Fibroblast of lung (primary cell): ENCODE measurements at regions not wholly inside any gene's neighbourhood (a gene's known extent, or its start where the extent isn't known, plus 50 kb on each side); places are given as distances from the start of the nearest gene placed in this dataset.

ENCODE experiments used
- DNase-seq, 2 donors: peaks; one replicate each; pipeline versions ENCODE4 v3.0.0 to v3.0.0-alpha.2; 2010; ENCODE audit warnings: low read depth in 2 of 2
- H2AFZ ChIP-seq: 2 replicates; pipeline ENCODE4 v1.5.1; 2012; ENCODE audit warnings: low read length, control low read depth, inconsistent platforms
- H3K27ac ChIP-seq: 2 replicates; pipeline ENCODE4 v1.5.1; 2011; ENCODE audit warnings: low read length, control low read depth; ENCODE audit not compliant: insufficient read depth
- H3K27me3 ChIP-seq: 2 replicates; pipeline ENCODE4 v1.5.1; 2011; ENCODE audit warnings: mild to moderate bottlenecking, low read length; ENCODE audit not compliant: control insufficient read depth, insufficient read depth
- H3K36me3 ChIP-seq: 2 replicates; pipeline ENCODE4 v1.5.1; 2011; ENCODE audit warnings: low read length; ENCODE audit not compliant: control insufficient read depth, insufficient read depth
- H3K4me1 ChIP-seq: 2 replicates; pipeline ENCODE4 v1.5.1; 2011; ENCODE audit warnings: low read length; ENCODE audit not compliant: control insufficient read depth, insufficient read depth; ENCODE audit errors: extremely low read depth
- H3K4me2 ChIP-seq: 2 replicates; pipeline ENCODE4 v1.5.1; 2011; ENCODE audit warnings: low read length, control low read depth; ENCODE audit not compliant: insufficient read depth; ENCODE audit errors: extremely low read depth
- H3K4me3 ChIP-seq, 4 experiments: fragments of 200-600 bp in 1 of 4; sonication (generic) in 1 of 4; replicated peaks in 1 of 4; 2 replicates each; pipeline ENCODE4 v1.5.1; 2011 to 2016; ENCODE audit warnings: low read length in 4 of 4, low read depth in 3 of 4, mild to moderate bottlenecking in 3 of 4, control low read depth in 2 of 4, inconsistent platforms in 1 of 4, mixed read lengths in 1 of 4; ENCODE audit not compliant: insufficient read depth in 1 of 4; ENCODE audit errors: control extremely low read depth in 1 of 4
- H3K79me2 ChIP-seq: 2 replicates; pipeline ENCODE4 v1.5.1; 2012; ENCODE audit warnings: mild to moderate bottlenecking, low read length, inconsistent platforms; ENCODE audit not compliant: control insufficient read depth, insufficient read depth
- H3K9ac ChIP-seq: 2 replicates; pipeline ENCODE4 v1.5.1; 2011; ENCODE audit warnings: mild to moderate bottlenecking, low read length, control low read depth; ENCODE audit not compliant: insufficient read depth
- H3K9me3 ChIP-seq: 2 replicates; pipeline ENCODE4 v1.5.1; 2012; ENCODE audit warnings: low read depth, low read length; ENCODE audit not compliant: control insufficient read depth, insufficient read depth
- H4K20me1 ChIP-seq: 2 replicates; pipeline ENCODE4 v1.5.1; 2011; ENCODE audit warnings: low read length; ENCODE audit not compliant: control insufficient read depth, insufficient read depth; ENCODE audit errors: extremely low read depth
- CTCF ChIP-seq, 2 donors: IDR thresholded peaks in 1 of 2; conservative IDR thresholded peaks in 1 of 2; 1 replicate in 1 of 2; 2 replicates in 1 of 2; pipeline ENCODE4 v1.5.1; 2011 to 2012; ENCODE audit warnings: low read length in 2 of 2, control low read depth in 1 of 2, inconsistent platforms in 1 of 2, low read depth in 1 of 2, mild to moderate bottlenecking in 1 of 2
- EZH2 ChIP-seq: IDR thresholded peaks from 2 replicates; pipeline ENCODE4 v1.5.1; 2012; ENCODE audit warnings: low read length, control low read depth, mild to moderate bottlenecking; ENCODE audit errors: missing control alignments

DNA sequence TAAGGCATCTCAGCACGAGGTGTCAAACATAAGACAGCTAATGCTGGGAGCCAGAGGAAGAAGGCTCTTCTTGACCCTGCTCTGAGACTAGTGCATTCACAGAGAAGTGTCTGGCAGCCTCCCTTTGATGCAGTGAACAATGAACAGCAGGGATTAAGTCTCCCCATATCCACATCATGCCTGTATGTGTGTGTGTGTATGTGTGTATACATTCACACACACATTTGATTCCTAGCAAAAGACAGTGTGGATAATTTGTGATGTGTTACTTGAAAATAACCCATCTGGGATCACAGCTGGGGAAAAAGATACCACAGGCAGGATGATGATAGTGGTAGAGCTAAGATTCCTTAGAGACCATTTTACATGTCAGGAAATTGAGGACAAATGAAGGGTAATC is 485.9 kb upstream of the GOT2 start:
- no peaks in the 10 kb centered on the region for H3K36me3 ChIP-seq
- no peak overlapping the region for H3K4me3 ChIP-seq
- no peaks in the 10 kb centered on the region for H3K4me1 ChIP-seq
- no peak overlapping the region for H3K27ac ChIP-seq
- no peaks in the 10 kb centered on the region for H3K79me2 ChIP-seq
- no peak overlapping the region for H3K9ac ChIP-seq
- H3K4me2 ChIP-seq = no peak overlapping the region
- TF ChIP-seq EZH2 (no peak), CTCF (conservative IDR thresholded peaks at IDR 0.05 in 1 of 2, IDR thresholded peaks at IDR 0.05 in 1 of 2; ENCODE audit: low read depth in 1 of 2, low read length in 2 of 2) (no peak)
- no peak overlapping the region for H2AFZ ChIP-seq
- no peaks in the 10 kb centered on the region for H4K20me1 ChIP-seq
- H3K27me3 ChIP-seq = no peaks in the 10 kb centered on the region
- DNase-seq = no peak
- H3K9me3 ChIP-seq = no peaks in the 10 kb centered on the region

- peak in 1 of 2 donors; percentile 23 for DNase-seq
- Histone ChIP-seq H2AFZ (no peak overlapping the region), H4K20me1 (no peaks in the 10 kb centered on the region), H3K79me2 (no peaks in the 10 kb centered on the region), H3K9me3 (no peaks in the 10 kb centered on the region), H3K36me3 (no peaks in the 10 kb centered on the region), H3K4me2 (no peak overlapping the region), H3K4me3 (no peak overlapping the region), H3K9ac (no peak overlapping the region), H3K27me3 (no peaks in the 10 kb centered on the region), H3K4me1 (no peaks in the 10 kb centered on the region), H3K27ac (no peak overlapping the region)
- TF ChIP-seq EZH2 (no peak), CTCF (conservative IDR thresholded peaks at IDR 0.05 in 1 of 2, IDR thresholded peaks at IDR 0.05 in 1 of 2; ENCODE audit: low read depth in 1 of 2, low read length in 2 of 2) (no peak)
Measured at GRCh38 chr16:59216291-59216690, 482.2 kb upstream of the GOT2 start.

DNA sequence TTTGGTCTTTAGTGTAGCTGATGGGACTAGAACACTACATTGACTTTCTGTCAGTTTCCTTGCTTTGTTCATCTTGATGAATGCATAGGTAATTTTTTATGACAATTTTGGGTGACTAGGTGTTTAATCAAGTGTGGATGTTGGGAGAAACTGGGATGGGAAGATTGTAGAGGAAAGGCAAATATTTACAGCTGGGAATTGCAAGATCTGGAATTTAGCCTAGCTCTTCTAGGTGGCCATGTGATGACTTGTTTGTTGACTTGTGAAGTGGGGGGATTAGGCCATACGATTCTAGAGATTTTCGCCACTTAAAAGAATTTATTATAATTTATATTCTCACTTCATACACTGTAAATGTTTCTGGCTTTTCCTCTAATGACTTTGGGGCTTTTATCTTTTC is 480.3 kb upstream of the GOT2 start:
- H3K4me2 ChIP-seq = no peak overlapping the region

More for the DNA sequence above, 480.3 kb upstream of the GOT2 start:
- DNase-seq = no peak
- Histone ChIP-seq H4K20me1 (no peaks in the 10 kb centered on the region), H3K4me1 (no peaks in the 10 kb centered on the region), H3K9me3 (no peaks in the 10 kb centered on the region), H2AFZ (no peak overlapping the region), H3K9ac (no peak overlapping the region), H3K27me3 (no peaks in the 10 kb centered on the region), H3K4me3 (no peak overlapping the region), H3K79me2 (no peaks in the 10 kb centered on the region), H3K27ac (no peak overlapping the region), H3K36me3 (no peaks in the 10 kb centered on the region)
- TF ChIP-seq CTCF (conservative IDR thresholded peaks at IDR 0.05 in 1 of 2, IDR thresholded peaks at IDR 0.05 in 1 of 2; ENCODE audit: low read depth in 1 of 2, low read length in 2 of 2) = no peak
- no peak for TF ChIP-seq EZH2
